ENCODE measurements at regions not wholly inside any gene's neighbourhood (a gene's known extent, or its start where the extent isn't known, plus 50 kb on each side); places are given as distances from the start of the nearest gene placed in this dataset.

- Histone ChIP-seq H3K36me3 (no peaks in the 10 kb centered on the region), H3K9me3 (peaks cover 0 to 16% (median 0%) of the 10 kb centered on the region in 4 donors), H3K4me3 (no peak overlapping the region), H3K27ac (no peak overlapping the region), H3K27me3 (no peaks in the 10 kb centered on the region), H3K4me1 (no peaks in the 10 kb centered on the region)
- DNase-seq (no peak), ATAC-seq (ENCODE audit: low FRiP score in 2 of 2) (no peak)
- WGBS, 2 donors = 76 to 96% methylated on average over 1 of the region's 1 CpG
- TF ChIP-seq EP300 (IDR thresholded peaks at IDR 0.05) (no peak), POLR2A (IDR thresholded peaks at IDR 0.05) (no peak), CTCF (IDR thresholded peaks at IDR 0.05) (no peak), POLR2AphosphoS5 (IDR thresholded peaks at IDR 0.05) (no peak)
Observed at GRCh38 chrX:114332766-114333165, 251.1 kb upstream of the HTR2C start.

DNA sequence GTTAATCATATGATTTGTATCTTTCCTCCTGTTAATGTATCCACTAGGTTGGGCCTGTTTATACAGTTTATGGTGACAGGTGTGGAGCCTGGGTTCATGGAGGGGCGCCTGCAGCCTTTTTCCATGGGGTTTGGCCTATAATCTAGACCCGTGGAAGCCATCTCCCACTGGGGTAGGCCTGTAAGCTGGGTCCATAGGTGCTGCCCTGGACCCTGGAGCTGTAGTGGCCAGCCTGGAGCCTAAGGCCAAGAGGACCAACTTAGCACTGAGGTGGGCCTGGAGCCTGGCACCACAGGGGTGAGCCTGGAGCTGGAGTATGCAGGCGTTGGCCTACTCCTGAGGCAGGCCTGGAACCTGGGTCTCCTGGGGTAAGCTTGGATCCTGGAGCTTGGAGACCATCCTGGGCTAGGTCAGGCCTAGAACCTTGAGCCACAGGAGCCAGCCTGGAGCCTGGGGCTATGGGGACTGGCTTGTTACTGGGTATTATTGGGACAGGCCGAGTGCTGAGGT, 249.4 kb upstream of the HTR2C start:
- H3K4me1 ChIP-seq = no peaks in the 10 kb centered on the region
- ATAC-seq (ENCODE audit: low FRiP score in 2 of 2) (peak in 1 of 2 donors; percentile 51), DNase-seq (no peak)
- TF ChIP-seq POLR2AphosphoS5 (IDR thresholded peaks at IDR 0.05) (no peak), POLR2A (IDR thresholded peaks at IDR 0.05) (no peak), EP300 (IDR thresholded peaks at IDR 0.05) (no peak), CTCF (IDR thresholded peaks at IDR 0.05) (no peak)
- H3K27me3 ChIP-seq = no peaks in the 10 kb centered on the region
- 67 to 87% methylated on average over 1 to 4 of the region's 4 CpGs for WGBS, 2 donors
- H3K9me3 ChIP-seq = peaks cover 0 to 16% (median 0%) of the 10 kb centered on the region in 4 donors
- H3K4me3 ChIP-seq = no peak overlapping the region
- H3K27ac ChIP-seq = no peak overlapping the region
- no peaks in the 10 kb centered on the region for H3K36me3 ChIP-seq

GRCh38 chrX:114338870-114339269, 245.0 kb upstream of the HTR2C start:
- WGBS, 2 donors = 88 to 92% methylated on average over 2 of the region's 2 CpGs
- Histone ChIP-seq H3K27me3 (no peaks in the 10 kb centered on the region), H3K36me3 (no peaks in the 10 kb centered on the region), H3K27ac (no peak overlapping the region), H3K4me1 (no peaks in the 10 kb centered on the region), H3K4me3 (no peak overlapping the region), H3K9me3 (peaks cover 0 to 7% (median 0%) of the 10 kb centered on the region in 4 donors)
- TF ChIP-seq POLR2AphosphoS5 (IDR thresholded peaks at IDR 0.05) (no peak), CTCF (IDR thresholded peaks at IDR 0.05) (no peak), EP300 (IDR thresholded peaks at IDR 0.05) (no peak), POLR2A (IDR thresholded peaks at IDR 0.05) (no peak)
- DNase-seq (no peak), ATAC-seq (ENCODE audit: low FRiP score in 2 of 2) (no peak)

DNA sequence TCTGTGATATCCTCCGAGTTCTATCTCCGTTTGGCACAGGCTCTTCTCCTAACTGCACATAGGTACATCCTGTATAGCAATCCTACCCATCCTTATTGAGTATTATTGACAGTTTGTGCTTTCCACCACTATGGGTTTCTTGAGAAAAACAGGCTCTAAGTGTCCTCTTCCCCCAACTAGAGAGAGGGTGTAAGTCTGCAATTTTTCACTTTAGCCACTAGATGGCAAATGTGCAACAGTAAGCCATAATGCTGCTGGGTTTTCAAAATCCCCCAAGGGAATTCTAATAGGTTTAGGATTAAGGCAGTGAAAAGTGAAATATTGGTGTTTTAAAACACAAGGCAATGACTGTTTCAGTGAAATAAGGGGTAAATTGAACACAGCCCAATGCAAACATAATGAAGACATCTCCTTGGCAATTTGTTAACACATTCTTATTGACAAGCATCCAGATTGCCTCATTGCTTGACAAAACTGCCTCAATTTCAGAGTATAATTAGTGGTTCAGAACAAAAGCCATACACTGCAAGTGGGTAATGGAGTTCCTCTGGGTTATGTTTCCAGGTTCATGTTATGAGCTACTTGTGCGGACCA, 239.0 kb upstream of the HTR2C start:
- TF ChIP-seq CTCF (IDR thresholded peaks at IDR 0.05) (peak in 5 of 6 experiments; percentile 30 to 58 (median 35)), EP300 (IDR thresholded peaks at IDR 0.05) (no peak)
- no peak for ATAC-seq (ENCODE audit: low FRiP score in 2 of 2)
- WGBS, 2 donors = 42 to 71% methylated on average over 3 of the region's 3 CpGs

More for the DNA sequence above, 239.0 kb upstream of the HTR2C start:
- no peak overlapping the region for H3K4me3 ChIP-seq
- H3K9me3 ChIP-seq = no peaks in the 10 kb centered on the region
- H3K4me1 ChIP-seq = no peaks in the 10 kb centered on the region
- no peak for DNase-seq
- H3K27me3 ChIP-seq = no peaks in the 10 kb centered on the region
- H3K27ac ChIP-seq = no peak overlapping the region
- H3K36me3 ChIP-seq = no peaks in the 10 kb centered on the region

Data from upper lobe of left lung (tissue), 6 donors.